Activated T-cell treated with anti-CD3 and anti-CD28 coated beads for 1 hour (primary cell): ENCODE measurements at regions not wholly inside any gene's neighbourhood (a gene's known extent, or its start where the extent isn't known, plus 50 kb on each side); places are given as distances from the start of the nearest gene placed in this dataset.

ENCODE experiments used
- DNase-seq: peaks from one replicate; pipeline ENCODE4 v3.0.0-alpha.2; 2020; ENCODE audit warnings: low read depth

DNA sequence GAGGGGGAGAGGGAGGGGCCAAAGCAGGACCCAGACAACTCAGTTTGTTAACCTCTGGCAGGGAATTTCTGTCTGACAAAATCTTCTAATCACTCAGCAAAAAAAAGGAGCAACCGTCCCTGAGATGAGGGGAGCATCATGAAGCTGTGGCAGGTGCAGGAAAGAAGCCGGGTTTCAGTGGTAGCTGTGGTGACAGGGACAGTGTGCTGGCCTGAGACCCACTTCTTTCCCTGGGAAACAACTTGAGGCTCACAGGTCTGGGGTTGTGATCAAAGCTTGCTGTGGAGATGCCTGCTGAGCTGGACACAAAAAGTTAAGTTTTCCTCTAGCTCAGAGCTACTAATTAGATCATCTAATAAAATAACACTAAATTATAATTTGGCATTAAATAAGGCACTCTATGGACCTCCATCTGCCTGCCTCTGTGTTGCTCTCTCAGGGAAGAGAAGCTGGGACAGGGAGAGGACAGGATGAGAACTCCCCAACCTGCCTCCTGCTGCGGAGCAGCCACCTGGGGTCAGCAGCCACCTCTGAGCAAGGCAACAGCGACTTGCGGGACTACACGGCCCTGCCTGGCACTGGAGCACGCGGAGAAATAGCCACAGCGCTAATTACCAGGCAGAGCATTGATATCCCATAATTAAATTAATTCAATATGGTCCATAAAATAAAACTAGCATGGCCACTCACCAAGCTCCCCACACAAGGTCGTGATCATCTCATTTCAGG lies 104.6 kb upstream of the TEX51 start:
- DNase-seq: no peak

GRCh38 chr2:126795656-126796055 lies 103.0 kb upstream of the TEX51 start:
- no peak for DNase-seq

GRCh38 chr2:126796931-126797621 lies 101.6 kb upstream of the TEX51 start:
- DNase-seq: no peak

DNA sequence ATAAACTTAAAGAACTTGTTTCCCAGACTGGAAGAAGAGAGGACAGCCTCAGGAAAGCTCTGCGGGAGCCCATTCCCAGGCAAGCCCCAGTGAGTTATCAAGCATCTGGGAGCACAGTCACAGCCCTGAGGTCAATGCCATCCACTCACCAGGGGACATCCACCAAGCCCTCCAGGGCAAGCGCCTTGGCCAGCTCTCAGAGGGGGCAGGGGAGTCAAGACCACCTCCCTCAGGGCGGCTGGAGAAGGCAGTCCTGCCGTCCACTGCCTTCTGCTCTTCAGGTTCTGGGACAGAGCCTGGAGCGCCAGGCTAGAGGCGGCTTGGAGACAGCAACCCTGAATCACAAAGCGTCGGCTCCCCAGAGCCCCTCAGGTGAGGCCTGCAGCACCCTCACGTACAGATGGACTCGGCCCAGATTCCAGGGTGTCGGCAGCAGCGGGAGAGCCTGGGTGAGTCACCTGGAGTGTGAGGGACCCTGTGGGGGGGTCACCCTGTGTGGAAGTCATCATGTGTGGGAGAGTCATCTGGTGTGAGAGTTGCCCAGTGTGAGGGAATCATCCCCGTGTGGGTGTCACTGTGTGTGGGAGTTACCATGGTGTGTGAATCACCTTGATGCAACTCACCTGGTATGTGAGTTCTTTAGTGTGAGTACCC lies 100.9 kb upstream of the TEX51 start:
- no peak for DNase-seq

DNA sequence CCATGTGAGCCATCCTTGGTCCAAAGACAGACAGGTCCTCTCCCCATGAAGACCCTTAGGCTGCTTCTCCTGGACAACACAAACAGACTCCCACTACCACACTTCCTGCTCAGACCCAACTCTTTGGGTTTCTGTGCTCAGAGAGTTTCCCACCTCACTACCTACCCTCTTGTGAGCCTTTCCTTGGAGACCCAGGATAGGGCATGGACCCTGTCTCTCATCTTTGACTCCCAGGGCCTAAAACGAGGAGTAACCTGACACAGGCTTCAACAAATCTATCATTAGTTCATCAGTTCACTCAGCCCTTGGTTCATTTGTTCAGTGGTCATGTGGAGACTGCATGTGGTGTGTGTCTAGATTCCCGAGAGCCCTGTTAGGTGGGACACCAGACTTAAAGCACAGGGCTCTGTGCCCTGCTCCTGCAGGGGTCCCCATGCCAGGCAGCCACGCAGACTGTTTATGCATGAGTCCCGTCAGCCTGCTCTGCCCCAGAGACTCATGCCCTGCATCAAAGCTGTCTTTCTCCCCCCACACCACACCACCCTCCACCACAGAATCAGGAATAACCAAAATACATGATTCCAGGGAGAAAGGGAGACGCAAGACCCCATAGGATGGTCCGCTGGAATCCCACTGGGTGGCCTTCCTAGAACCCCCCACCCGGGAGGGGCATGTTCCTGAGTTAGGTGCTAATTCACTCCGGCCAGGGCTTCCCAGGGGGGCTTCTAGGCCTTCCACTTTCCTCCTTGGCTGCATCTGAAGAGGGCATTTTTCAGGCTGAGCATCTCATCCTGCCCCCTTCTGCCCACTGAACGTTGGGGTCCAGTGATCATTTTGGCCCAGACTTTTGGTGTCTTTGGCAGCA lies 100.2 kb upstream of the TEX51 start:
- DNase-seq: no peak

GRCh38 chr2:126799301-126799700 lies 99.4 kb upstream of the TEX51 start:
- DNase-seq: no peak

GRCh38 chr2:126801473-126801872 lies 97.2 kb upstream of the TEX51 start:
- no peak for DNase-seq

DNA sequence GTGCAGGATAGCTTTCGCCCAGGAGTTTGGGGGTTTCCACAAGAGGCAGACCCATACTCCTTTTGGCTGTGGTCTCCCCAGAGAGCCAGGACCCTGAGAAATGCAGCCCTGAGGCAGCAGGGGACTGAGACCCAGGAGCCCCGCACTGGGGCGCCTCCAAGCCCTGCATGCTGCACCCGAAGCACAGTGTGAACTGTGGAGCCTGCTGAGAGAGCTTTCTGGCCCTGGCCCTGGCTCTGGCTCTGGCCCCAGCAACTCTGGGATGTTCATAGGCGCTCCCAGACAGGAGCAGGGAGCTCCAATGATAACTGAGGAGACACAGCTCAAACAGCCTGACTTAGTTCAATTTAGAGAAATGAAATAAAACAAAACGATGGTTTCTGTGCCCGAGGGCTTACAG lies 96.4 kb upstream of the TEX51 start:
- DNase-seq: no peak

DNA sequence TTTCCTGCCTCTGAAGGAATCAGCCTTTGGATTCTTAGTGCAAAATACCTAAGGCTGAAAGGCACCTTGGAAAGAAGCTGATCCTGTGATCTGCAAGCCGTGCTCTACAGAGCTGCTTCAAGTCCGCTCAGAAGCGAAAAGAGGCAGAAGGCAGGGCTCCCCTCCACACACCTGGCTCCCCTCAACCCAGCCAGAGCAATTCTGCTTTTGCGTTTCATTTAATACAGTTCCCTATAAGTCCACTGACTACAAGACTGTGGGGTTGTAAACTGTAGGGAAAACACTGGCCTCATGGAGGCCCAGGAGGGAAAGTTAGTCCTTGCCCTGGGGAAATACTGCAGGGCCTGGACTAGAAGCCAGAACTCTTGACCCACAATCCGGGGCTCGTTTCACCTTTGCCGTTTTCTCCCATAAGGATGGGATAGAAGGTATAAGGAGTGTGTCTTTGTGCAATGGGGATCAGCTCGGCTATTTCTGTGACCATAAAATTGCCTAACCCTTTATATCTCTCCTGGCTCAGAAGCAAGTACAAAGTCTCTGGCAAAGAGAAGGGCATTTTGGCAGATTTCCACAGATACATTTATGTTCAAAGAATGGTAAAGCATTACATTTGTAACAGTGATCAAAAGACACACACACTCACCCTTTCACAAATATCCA lies 95.8 kb upstream of the TEX51 start:
- DNase-seq: no peak

DNA sequence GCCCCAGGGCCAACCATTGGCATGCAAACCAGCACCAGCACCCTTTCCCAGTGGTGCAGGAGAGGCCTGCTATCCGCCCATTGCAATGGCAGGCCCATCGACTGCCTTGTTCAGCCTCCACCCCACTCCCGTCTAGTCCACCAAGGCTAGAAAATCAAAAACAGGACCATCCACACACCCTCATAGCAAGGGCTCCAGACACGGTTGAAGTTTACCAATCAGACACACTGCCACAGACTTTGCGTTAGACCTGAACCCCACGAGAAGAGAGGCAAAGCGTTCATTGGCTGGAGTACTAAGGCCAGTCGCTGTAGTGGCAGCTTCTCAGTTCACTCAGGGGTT lies 95.3 kb upstream of the TEX51 start:
- DNase-seq: no peak

DNA sequence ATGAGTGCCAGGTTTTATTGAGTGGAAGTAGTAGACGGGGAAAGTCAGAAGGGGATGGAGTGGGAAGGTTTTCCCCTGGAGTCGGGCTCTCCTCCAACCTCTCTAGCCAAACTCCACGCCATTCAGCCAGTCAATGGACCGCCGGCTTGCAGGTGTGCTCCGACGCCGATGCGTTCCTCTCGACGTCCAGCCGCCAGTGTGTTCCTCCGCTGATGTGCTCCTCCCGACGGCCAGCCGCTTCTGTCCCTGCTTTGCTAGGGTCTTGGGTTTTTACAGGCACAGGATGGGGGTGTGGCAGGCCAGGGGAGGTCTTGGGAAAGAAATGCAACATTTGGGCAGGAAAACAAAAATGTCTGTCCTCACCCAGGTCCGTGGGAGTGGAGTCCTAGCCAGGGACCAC lies 94.3 kb upstream of the TEX51 start:
- no peak for DNase-seq

- no peak for DNase-seq
These were observed 89.8 kb upstream of the TEX51 start for GRCh38 chr2:126808929-126809328.

- DNase-seq: no peak
These were observed 89.3 kb upstream of the TEX51 start for GRCh38 chr2:126809340-126809739.

DNA sequence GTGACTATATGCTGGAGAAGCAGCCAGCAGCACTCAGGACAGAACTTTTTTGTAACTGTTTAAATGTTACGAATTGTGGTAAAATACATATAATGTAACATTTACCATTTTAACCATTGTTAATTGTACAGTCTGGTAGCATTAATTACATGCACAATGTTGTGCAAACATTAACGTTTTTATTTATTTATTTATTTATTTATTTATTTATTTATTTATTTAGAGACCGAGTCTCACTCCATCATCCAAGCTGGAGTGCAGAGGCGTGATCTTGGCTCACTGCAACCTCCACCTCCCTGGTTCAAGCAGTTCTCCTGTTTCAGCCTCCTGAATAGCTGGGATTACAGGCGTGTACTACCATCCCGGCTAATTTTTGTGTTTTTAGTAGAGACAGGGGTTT lies 88.7 kb upstream of the TEX51 start:
- DNase-seq: no peak

GRCh38 chr2:126811101-126811500 lies 87.6 kb upstream of the TEX51 start:
- DNase-seq: no peak

- no peak for DNase-seq
These were observed 81.5 kb upstream of the TEX51 start for GRCh38 chr2:126817172-126817571.

GRCh38 chr2:126822115-126822514 lies 76.6 kb upstream of the TEX51 start:
- DNase-seq: no peak

DNA sequence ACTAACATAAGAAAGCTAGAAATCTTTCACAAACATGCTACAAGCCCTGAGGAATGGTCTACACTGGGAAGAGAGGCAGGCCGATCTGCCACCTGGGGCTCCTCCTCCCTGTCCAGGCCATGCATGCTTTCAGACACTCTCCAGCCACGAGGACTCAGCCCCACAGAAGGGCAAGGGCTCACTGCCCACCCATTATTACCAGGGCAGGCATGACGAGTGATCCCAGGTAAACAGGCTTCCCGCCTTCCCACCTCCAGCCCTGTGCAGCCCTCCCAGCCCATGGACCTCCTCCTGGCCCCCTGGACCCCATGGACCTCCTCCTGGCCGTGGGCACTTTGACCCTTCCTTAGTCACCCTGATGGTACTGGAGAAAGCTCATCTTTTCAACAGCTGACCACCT lies 75.8 kb upstream of the TEX51 start:
- DNase-seq: no peak

DNA sequence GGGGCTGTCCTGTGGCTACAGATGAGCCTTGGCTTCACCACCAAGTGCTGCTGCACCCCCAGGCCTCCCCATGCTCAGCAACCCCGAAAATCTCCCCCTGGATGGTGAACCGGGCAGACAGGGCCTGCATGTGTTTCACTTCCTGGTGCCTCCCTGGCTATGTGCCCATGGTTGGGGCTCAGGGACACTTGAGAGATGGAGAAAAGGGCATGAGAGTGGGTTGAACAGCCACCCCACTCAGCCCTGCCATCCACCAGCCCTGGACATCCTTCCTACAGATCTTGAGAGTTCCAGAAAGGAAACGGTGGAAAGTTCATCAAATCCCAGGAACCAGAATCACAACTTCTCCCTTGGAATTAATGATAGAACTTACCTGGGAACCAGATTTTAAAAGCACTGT lies 74.7 kb upstream of the TEX51 start:
- DNase-seq: no peak

- DNase-seq: no peak
These were observed 74.0 kb upstream of the TEX51 start for GRCh38 chr2:126824663-126825062.

- DNase-seq: no peak
These were observed 73.4 kb upstream of the TEX51 start for GRCh38 chr2:126825316-126825715.

DNA sequence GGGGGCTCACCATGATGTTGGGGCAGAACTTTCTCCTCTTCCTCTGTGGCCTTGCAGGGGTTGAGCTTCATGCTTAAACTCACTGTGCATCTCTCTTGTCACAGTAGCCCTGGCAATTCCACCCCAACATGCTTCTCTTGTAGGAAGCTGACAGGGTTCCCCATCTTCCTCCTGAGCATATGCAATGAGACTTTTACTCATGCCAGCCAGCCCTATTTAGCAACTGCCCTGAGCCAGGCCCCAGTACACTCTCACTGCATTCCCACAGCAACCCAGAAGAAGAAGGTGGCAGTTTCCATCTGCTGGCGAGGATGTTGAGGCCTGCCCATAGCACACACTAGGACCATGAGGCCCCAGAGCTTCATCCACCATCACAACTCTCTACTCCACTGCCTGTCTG lies 72.2 kb upstream of the TEX51 start:
- no peak for DNase-seq
